GM19455 (cell line): ENCODE measurements at regions not wholly inside any gene's neighbourhood (a gene's known extent, or its start where the extent isn't known, plus 50 kb on each side); places are given as distances from the start of the nearest gene placed in this dataset.
"Not testable (repeated sequence)": the region's sequence is repeated elsewhere in the genome, so short reads cannot be mapped to it uniquely, and the experiment has no call there.

ENCODE experiments used
- ATAC-seq: cut with Tn5 transposase; IDR thresholded peaks from one replicate; pipeline ENCODE4 v1.9.1; 2021; ENCODE audit not compliant: unreplicated experiment

GRCh38 chr2:33763671-33764310 is 164.7 kb upstream of the FAM98A start:
- no peak for ATAC-seq

GRCh38 chr2:33762636-33763035 is 163.5 kb upstream of the FAM98A start:
- ATAC-seq = no peak

DNA sequence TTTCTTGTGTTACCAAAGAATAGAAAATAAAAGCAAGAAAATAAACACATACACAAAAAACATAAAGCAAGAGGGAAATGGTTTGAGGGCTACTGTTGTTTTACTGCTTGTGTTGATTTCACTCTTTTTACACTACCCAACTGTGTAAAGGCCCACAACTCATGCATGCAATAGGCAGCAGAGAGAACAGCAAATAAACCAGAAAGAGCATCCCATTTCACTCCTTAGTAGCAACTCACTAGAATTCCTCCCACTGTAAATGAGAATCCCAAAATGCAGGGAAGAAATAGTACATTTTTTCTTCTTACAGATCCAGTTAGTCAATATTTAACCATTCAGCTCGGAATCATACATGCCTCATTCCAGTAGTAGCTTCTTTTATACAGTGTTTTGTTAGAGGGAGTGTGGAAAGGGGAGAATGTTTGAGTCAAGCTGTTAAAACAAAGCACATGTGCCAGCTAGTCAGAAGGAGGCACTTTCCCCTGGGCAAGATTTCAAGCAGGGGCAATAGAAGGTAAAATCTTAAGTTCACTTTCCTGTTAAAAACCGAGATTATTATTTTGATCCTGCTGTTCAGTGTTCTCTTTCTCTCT is 147.2 kb upstream of the FAM98A start:
- no peak for ATAC-seq

DNA sequence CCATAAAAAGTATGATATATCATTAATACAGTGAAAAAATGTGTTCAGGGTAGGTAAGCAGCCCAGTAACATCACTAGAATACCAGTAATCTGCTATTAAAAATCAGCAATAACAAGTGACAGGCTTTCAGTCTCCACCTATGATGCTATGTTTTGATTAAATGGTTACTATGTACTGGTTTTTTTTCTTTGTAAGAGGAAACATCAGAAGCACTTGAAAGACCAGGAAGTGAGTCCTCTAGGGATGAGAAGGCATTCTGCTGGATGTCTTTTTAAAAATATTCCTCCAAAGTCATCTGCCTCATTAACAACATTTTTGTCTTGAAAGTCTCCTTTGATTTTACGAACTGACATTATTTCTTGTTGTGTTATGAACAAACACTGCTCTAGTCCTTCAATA is 136.0 kb upstream of the FAM98A start:
- ATAC-seq = no peak

- ATAC-seq = no peak
Observed at GRCh38 chr2:33730804-33731203, 131.7 kb upstream of the FAM98A start.

GRCh38 chr2:33730193-33730592 is 131.1 kb upstream of the FAM98A start:
- ATAC-seq = no peak

DNA sequence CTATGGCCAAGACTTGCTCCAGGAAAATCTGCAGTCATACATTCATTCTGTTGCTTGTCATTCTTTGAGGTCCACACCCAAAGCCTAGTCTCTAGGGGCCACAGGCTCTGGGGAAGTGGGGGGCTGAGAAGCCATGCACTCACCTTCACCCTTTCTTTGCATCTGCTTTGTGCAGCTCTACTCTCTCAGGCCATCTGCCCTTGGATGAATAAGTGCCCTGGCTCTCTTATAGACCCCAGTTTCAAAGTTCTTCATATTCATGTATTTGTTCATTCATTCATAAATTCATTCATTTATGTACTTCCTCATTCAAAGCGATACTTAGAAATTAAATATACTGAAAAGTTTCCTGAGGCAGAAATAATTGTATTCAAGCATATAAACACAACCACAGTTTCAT is 130.3 kb upstream of the FAM98A start:
- ATAC-seq = no peak

- no peak for ATAC-seq
Observed at GRCh38 chr2:33728106-33728505, 129.0 kb upstream of the FAM98A start.

DNA sequence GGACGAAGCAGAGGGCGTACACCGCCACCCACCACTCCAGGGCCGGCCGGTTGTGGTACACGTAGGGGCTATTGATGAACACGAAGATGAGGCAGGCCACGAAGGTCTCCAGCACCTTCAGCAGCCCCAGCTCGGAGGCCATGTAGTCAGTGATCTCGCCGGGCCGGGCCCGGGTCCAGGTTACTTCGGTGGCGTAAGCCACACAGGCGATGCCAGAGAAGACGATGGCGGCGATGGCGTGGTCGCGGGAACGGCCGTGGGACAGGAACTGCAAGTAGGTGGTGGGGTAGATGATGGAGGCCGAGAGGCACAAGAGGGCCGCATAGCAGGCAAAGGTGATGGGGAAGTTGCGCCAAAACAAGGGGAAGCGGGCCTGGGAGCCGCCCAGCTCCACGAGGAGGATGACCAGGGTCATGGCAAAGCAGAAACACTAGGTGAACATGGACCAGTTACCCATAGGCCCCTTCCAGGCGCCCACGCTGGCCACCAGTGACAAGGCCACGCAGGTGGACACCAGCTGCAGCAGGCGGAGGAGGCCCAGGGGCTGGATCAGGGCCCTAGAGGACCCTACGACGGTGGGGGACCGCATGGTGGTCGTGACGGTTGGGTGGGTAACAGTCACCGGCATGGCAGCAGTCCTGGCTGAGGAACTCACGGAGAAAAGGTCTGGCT is 128.4 kb upstream of the FAM98A start:
- ATAC-seq = no peak

GRCh38 chr2:33726415-33726814 is 127.3 kb upstream of the FAM98A start:
- no peak for ATAC-seq

- no peak for ATAC-seq
Observed at GRCh38 chr2:33723329-33723728, 124.2 kb upstream of the FAM98A start.

DNA sequence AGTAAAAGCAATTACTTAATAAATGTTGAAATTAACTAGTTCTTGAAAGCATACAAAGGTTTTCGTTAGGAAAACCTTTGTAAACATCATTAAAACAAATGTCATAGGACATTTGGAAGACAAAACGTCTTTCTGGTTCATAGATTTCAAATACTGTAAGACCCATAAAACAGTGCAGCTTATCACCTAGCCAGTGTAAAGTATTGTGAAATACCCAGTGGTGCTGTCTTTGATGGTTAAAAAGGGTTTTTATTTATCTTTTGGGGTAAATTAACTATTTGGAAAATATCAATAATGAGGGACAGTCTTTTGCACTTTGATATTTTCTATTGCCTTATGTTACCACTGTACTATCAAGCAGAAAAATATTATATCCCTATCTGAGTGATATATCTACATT is 120.0 kb upstream of the FAM98A start:
- no peak for ATAC-seq

GRCh38 chr2:33712674-33713073 is 113.6 kb upstream of the FAM98A start:
- no peak for ATAC-seq

GRCh38 chr2:33709951-33710350 is 110.9 kb upstream of the FAM98A start:
- ATAC-seq = no peak

DNA sequence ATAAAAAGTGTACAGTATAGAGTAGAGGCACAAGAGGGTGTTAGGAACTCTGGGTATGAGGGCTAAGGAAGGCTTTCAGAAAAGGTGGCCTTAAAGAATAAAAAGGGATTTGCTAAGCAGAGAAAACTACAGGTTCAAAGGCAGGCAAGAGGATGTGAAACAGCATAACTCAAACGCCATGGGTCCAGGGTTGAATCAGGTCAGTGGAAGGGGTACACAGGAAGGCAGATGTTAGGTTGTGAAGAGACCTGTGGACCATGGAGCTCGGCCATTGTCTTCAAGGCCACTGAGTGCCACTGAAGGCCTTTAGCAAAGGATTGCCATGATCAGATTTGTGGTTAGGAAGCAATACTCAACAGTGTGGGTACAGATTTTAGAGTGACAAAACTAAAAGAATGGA is 108.2 kb upstream of the FAM98A start:
- ATAC-seq = no peak

DNA sequence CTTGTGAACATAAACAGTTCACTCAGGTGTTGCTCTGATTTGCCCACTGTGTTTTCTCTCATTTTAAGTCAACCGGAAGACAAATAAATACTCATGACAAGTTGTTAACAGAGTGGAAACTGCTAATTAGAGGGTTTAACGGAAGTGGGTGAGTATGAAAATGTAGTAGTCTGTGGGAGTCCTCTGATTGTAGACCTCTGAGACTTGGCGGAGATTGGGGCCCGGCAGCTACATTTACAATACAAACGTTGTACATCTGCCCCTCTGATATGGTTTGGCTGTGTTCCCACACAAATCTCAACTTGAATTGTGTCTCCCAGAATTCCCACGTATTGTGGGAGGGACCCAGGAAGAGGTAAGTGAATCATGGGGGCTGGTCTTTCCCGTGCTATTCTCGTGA is 107.3 kb upstream of the FAM98A start:
- no peak for ATAC-seq

DNA sequence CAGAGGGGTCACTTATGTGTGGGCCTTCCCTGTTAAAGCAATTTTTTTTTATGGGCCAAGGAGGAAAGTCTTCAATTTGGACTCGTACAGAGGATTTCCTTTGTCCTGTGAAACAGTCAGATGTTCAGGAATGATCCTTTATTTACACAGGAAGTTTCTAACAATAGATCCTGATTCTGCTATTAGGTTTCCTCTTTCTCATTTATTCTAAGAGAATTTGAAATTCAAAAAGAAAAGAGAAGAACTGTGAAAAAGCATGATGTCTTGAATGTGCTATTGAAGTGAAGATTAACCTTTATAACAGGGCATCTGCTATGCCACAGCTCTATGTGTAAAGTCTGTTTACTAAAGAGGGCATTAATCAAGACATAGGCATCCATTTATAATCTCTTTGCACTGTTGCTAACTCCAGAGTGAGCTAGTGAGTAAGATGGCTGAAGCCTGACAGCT is 105.3 kb upstream of the FAM98A start:
- ATAC-seq = no peak

DNA sequence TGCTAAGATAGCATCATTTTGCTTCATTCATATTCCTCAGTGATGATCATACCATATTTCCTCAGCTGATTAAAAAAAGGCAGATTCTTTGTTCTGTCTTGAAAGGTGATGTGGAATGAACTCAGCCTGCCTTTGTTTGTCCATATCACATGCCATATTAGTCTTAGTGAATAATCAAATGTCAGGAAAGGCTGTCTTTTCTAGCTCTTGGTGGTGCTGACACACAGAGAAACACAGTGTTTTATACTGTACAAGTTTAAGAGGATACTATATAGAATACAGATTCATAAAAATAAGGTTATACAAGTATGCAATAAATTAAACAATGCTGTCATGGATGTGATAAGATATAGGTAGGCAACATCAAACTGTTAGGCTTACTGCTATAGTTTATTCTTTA is 97.1 kb upstream of the FAM98A start:
- no peak for ATAC-seq

DNA sequence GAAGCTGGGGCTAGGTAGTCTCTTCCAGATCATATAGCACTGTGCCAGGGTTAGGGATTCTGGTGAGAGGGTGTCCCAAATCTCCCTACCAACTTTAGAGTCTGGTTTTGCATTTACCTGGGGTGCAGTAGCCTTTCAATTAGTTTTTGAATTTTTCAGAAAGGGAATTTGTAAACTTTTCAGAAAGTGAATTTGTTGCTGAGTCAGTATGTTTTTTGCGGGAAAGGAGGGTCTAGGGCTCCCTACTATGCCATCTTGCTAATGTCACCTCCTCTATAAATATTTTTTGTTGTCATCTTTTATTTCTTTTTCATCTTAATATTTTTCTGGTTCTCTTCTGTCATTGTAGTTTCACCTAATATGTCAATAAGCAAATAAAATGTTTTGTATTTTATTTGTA is 95.8 kb upstream of the FAM98A start:
- no peak for ATAC-seq

DNA sequence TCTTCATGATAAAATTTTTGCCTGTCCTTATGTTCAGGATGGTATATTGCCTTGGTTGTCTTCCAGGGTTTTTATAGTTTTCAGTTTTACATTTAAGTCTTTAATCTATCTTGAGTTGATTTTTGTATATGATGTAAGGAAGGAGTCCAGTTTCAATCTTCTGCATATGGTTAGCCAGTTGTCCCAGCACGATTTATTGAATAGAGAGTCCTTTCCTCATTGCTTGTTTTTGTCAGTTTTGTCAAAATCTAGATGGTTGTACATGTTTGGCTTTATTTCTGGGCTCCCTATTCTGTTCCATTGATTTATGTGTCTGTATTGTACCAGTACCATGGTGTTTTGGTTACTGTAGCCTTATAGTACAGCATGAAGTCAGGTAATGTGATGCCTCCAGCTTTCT is 91.6 kb upstream of the FAM98A start:
- ATAC-seq = not testable (repeated sequence)

DNA sequence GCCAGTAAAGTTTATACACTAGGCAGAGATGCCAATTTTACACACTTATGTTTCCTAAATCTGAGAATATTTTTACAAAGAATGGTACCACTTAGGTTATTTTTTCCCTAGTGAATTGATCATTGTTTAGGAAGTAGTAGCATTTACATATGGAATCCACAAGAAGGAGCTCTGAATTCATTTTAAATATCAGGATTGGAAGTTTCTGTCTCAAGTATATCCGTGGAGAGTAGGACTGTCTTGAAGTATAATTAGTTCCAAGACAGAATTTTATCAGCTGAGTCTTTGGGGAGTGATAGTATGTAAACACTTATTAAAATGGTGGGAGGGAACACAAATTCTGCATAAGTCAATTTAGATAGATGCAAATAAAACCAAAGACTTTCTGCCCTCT is 82.3 kb upstream of the FAM98A start:
- ATAC-seq = no peak

DNA sequence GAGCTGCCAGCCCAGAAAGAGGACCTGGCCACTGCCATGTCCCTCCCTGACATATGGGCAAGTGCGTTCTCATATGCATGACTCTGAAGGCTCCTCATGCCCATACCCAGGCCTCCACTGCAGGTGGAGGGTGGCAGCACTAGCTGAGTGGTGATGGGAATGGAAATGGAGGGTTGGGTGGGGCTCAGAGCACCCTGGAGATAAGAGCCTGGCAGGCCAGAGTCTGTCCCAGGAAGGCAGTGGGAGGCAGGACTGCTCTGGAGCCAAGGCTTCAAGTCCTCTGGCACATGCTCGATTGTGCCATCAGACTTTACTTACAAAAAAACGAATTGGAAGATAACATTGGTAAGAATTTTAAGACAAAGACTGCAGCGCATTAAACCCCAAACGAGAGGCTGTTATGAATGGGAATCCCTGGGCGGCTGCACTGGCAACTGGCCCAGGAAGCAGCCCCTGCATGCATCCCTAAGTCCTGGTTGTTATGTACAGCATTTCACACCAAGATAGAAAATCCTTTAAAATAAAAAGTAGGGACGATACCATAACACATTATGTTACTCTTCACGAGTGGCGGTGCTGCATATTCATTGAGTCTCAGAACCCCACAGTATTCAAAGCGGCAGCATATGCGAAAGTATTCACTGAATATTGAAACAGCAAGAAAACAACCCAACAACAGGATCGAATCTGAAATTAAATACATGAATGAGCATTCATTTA is 81.7 kb upstream of the FAM98A start:
- ATAC-seq = no peak
